ENCODE measurements at regions not wholly inside any gene's neighbourhood (a gene's known extent, or its start where the extent isn't known, plus 50 kb on each side); places are given as distances from the start of the nearest gene placed in this dataset.

DNA sequence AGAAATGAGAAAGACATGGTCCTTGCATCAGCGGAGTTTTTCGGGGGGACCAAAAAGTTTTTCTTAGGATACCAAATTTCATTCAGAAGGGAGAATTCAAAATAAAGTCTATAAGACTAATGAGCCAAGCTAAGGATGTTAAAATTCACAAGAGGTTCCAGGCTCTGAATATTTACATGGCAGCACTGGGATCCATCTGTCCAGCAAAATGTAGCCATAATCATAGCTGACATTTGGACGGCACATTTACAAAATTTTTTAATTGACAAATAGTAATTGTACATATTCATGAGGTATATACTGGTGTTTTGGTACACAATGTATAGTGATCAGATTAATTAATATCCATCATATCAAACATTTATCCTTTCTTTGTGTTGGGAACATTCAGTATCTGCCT, 107.9 kb downstream of the ZNF648 start:
- DNase-seq = no peak

DNA sequence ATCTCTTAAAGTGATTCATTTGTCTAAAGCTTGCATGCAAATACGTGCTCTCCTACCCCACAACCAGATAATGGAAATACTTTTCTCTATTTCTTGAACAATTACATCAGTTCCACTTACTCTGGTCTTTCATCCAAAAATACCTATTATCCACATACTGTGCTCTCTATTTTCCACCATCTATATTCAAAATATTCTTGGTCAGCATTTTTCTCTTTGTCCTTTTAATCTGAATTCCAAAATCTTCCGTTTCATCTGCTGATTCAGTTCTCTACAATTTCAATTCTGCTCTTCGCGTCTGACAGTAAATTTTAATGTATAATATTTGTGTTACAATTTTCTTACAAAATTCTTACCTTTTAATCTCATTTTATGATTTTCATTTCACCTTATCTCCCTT, 110.3 kb downstream of the ZNF648 start:
- Histone ChIP-seq H3K27me3 (no peaks in the 10 kb centered on the region), H3K4me3 (ENCODE audit: low read depth, low read length) (no peak overlapping the region), H3K36me3 (no peaks in the 10 kb centered on the region), H3K4me1 (no peaks in the 10 kb centered on the region), H3K9me3 (peaks cover under 1% of the 10 kb centered on the region; the same call in 1 of the 2 replicates)
- TF ChIP-seq, protein P1, sequence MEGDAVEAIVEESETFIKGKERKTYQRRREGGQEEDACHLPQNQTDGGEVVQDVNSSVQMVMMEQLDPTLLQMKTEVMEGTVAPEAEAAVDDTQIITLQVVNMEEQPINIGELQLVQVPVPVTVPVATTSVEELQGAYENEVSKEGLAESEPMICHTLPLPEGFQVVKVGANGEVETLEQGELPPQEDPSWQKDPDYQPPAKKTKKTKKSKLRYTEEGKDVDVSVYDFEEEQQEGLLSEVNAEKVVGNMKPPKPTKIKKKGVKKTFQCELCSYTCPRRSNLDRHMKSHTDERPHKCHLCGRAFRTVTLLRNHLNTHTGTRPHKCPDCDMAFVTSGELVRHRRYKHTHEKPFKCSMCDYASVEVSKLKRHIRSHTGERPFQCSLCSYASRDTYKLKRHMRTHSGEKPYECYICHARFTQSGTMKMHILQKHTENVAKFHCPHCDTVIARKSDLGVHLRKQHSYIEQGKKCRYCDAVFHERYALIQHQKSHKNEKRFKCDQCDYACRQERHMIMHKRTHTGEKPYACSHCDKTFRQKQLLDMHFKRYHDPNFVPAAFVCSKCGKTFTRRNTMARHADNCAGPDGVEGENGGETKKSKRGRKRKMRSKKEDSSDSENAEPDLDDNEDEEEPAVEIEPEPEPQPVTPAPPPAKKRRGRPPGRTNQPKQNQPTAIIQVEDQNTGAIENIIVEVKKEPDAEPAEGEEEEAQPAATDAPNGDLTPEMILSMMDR (IDR thresholded peaks at IDR 0.05; ENCODE audit: low read depth, low read length) = no peak
- no peak for DNase-seq

More for the DNA sequence above, 107.9 kb downstream of the ZNF648 start:
- Histone ChIP-seq H3K27me3 (no peaks in the 10 kb centered on the region), H3K4me3 (ENCODE audit: low read depth, low read length) (no peak overlapping the region), H3K4me1 (no peaks in the 10 kb centered on the region), H3K36me3 (no peaks in the 10 kb centered on the region), H3K9me3 (peaks cover 4% of the 10 kb centered on the region; the same call in 1 of the 2 replicates)
- TF ChIP-seq, protein P1 (IDR thresholded peaks at IDR 0.05; ENCODE audit: low read depth, low read length) = no peak

DNA sequence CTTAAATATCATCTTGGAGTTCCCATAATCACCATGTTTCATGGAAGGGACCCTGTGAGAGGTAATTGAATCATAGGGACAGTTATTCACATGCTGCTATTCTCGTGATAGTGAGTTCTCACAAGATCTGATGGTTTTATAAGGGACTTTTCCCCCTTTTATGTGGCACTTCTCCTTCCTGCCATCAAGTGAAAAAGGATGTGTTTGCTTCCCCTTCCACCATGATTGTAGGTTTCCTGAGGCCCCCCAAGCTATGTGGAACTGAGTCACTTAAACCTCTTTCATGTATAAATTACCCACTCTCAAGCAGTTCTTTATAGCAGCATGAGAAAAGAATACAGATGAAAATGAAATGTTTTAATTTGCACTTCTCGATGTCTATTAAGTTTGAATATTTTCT, 112.0 kb downstream of the ZNF648 start:
- TF ChIP-seq, protein P1 (IDR thresholded peaks at IDR 0.05; ENCODE audit: low read depth, low read length) = no peak
- Histone ChIP-seq H3K36me3 (no peaks in the 10 kb centered on the region), H3K4me3 (ENCODE audit: low read depth, low read length) (no peak overlapping the region), H3K4me1 (no peaks in the 10 kb centered on the region), H3K9me3 (no peaks in the 10 kb centered on the region), H3K27me3 (no peaks in the 10 kb centered on the region)
- DNase-seq = no peak

DNA sequence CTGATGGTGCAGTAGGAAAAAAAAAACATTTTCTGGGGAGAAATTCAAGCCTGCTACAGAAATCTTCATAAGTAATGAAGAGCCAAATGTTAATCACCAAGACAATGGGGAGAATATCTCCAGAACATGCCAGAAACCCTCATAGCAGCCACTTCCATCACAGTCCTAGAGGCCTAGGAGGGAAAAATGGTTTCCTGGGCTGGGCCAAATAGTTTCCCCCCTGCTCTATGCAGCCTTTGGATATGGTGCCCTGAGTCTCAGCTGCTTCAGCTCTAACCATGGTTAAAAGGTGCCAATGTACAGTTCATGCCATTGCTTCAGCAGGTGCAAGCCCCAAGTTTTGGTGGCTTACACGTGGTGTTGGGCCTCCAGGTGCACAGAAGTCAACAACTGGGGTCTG, 113.1 kb downstream of the ZNF648 start:
- no peaks in the 10 kb centered on the region for H3K9me3 ChIP-seq
- no peak overlapping the region for H3K4me3 ChIP-seq (ENCODE audit: low read depth, low read length)
- no peaks in the 10 kb centered on the region for H3K4me1 ChIP-seq
- H3K27me3 ChIP-seq = no peaks in the 10 kb centered on the region
- TF ChIP-seq, protein P1 (IDR thresholded peaks at IDR 0.05; ENCODE audit: low read depth, low read length) = no peak
- no peak for DNase-seq
- H3K36me3 ChIP-seq = no peaks in the 10 kb centered on the region

DNA sequence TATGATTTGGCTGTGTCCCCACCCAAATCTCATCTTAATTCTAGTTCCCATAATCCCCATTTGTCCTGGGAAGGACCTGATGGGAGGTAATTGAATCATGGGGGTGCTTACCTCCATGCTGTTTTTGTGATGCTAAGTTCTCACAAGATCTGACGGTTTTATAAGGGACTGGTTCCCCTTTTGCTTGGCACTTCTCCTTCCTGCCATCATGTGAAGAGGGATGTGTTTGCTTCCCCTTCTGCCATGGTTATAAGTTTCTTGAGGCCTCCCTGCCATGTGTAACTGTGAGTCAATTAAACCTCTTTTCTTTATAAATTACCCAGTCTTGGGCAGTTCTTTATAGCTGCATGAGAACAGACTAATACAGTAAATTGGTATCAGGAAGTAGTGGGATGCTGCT, 114.1 kb downstream of the ZNF648 start:
- no peak for DNase-seq
- TF ChIP-seq, protein P1 (IDR thresholded peaks at IDR 0.05; ENCODE audit: low read depth, low read length) = no peak
- H3K36me3 ChIP-seq = no peaks in the 10 kb centered on the region
- H3K9me3 ChIP-seq = no peaks in the 10 kb centered on the region
- no peak overlapping the region for H3K4me3 ChIP-seq (ENCODE audit: low read depth, low read length)
- no peaks in the 10 kb centered on the region for H3K27me3 ChIP-seq
- H3K4me1 ChIP-seq = no peaks in the 10 kb centered on the region

DNA sequence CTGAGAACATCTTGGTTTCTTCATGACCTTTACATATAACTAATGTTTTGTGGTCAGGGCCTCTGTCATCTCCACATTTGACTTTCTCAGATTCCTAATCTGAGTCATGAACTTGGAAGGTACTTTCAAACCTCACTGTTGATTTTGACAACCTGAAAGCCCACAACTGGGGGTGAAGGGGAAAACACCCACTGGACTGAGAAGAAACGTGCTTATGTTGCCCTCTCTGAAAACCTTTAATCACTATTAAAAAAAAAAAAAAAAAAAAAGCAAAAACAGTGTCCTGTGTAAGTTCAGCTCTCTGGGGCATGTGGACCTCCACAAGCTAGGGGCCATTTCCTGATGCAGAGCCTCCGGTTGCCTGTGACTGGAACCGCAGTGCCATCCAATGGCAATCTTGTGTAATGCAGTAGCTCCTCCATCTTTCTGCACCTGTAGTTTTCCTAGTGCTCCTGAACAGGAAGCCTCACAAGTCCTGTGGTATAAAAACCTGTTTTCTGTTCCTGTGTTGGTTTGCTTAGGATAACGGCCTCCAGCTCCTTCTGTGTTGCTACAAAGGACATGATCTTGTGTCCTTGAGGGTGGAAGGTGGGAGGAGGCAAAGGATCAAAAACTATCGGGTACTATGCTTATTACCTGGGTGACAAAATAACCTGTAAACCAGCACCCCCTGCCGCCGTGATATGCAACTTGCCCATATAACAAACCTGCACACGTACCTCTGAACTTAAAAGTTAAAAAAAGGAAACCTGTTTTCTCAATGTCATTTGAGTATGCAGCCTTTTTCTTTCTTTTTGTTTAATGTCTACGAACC, 124.5 kb downstream of the ZNF648 start:
- TF ChIP-seq, protein P1 (IDR thresholded peaks at IDR 0.05; ENCODE audit: low read depth, low read length) = peak; percentile 65
- H3K9me3 ChIP-seq = no peaks in the 10 kb centered on the region
- no peaks in the 10 kb centered on the region for H3K36me3 ChIP-seq
- peak; percentile 48 for DNase-seq
- H3K4me1 ChIP-seq = no peaks in the 10 kb centered on the region
- H3K27me3 ChIP-seq = no peaks in the 10 kb centered on the region
- no peak overlapping the region for H3K4me3 ChIP-seq (ENCODE audit: low read depth, low read length)

All from BE2C (cell line).